ENCODE measurements at regions not wholly inside any gene's neighbourhood (a gene's known extent, or its start where the extent isn't known, plus 50 kb on each side); places are given as distances from the start of the nearest gene placed in this dataset.
A peak's percentile ranks its signal among the peaks of the same experiment; 100 is the strongest.

- no peak for DNase-seq
Measured at GRCh38 chr1:219387211-219387610, 213.5 kb downstream of the LYPLAL1 start.

GRCh38 chr1:219385787-219386427 lies 212.2 kb downstream of the LYPLAL1 start:
- peak; percentile 4 for DNase-seq

GRCh38 chr1:219383281-219383680 lies 209.6 kb downstream of the LYPLAL1 start:
- DNase-seq: no peak

- DNase-seq: no peak
Measured at GRCh38 chr1:219381396-219381795, 207.7 kb downstream of the LYPLAL1 start.

GRCh38 chr1:219380463-219380862 lies 206.8 kb downstream of the LYPLAL1 start:
- DNase-seq: no peak

GRCh38 chr1:219379691-219380090 lies 206.0 kb downstream of the LYPLAL1 start:
- DNase-seq: no peak

DNA sequence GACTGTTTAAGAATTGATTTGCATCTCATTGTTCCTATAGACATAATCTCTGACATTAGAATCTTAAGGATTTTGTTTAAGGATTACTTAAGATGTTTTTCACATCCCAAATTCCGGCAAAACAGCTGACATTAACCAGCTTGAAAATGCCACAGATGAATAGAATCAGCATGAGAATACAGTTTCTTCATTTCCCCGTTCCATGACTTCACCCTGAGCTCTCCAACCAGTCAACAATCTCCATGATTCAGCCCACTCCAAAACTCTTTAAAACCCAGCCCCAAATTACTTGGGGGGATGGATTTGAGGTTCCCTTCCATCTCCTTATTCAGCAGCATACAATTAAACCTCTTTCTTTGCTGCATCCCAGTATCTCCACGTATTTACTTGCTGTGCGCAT lies 201.0 kb downstream of the LYPLAL1 start:
- DNase-seq: no peak

DNA sequence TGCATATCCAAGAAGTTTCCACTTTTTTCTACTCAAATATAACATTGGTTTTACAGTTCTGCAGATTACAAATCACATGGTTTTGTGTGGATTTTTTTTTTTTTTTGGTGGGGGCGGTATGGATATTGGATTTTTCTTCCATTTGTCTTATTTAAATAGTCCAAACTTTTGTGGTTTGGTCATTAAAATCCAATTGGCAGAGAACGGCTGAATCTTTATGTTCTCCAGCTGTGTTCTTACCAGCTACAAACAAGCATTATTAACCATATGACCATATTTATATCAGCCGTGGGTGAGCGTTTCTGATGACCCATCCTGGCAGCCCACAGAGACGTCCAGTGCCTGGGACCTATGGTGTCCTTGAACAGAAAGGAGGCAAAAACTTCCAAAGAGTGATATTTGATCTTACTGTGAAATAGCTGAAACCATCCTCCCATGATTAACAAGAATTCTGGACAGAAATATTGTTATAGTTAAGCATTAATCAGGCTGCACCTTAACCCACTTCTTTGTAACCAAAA lies 200.4 kb downstream of the LYPLAL1 start:
- no peak for DNase-seq

DNA sequence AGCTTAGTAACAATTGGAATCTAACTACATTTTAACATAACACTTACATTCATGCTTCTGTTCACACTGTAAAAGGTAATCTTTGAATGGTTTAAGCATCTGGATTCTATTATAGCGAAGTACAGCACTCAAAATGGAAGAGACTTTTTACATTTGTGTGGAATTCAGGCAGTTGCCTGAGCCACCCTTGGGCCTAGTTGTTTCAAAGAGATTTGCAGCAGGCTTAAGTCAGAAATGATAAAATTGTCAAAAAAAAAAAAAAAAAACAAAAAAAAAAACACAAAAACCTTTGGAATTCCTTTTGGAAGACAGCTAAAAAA lies 199.9 kb downstream of the LYPLAL1 start:
- DNase-seq: no peak

DNA sequence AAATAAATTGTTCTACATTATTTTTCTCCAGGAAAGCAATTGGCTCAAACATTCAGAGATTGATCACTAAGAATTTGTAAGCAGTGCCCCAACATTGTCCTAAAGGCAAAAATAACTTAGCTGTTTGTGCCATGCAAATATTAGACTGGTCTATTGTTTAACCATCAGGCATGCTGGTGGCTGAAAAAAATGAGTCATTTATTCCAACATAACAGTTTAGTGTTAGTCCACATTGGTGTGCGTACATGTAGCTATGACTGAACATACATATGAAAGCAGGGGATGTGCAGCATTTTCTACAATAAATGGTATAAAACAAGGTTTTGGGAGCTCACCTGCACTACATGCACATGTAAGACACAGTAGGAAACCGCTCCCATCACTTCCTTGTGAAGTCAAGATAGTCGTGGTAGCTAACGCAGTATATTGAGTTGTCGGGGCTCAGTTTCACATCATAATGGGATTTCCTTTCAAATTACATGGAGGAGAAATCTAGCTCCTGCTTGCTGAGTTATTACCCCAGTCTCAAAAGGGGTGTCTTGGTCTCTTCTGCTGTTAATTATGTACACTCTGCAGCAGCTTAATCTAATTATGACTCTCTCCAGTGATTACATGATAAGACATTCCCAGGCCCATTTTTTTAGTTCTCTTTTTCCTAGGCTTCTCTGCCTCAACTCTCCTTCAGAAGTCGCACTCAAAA lies 199.4 kb downstream of the LYPLAL1 start:
- DNase-seq: no peak

DNA sequence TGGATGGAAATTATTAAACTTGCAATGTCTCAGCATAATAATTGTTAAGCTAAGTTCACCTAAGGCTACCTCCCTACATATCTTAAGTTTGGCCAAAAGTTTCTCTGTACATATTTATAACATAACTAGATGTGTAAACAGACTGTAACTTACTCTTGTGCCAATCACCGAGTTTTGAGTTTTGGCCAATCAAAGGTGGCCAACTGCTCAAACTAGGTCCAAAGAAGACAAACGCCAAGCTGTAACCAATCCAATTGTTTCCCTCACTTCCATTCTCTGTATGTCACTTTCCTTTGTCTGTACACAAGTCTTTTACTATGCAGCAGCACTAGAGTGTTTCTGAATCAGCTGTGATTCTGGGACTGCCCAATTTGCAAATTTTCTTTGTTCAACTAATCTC lies 197.8 kb downstream of the LYPLAL1 start:
- DNase-seq: no peak

DNA sequence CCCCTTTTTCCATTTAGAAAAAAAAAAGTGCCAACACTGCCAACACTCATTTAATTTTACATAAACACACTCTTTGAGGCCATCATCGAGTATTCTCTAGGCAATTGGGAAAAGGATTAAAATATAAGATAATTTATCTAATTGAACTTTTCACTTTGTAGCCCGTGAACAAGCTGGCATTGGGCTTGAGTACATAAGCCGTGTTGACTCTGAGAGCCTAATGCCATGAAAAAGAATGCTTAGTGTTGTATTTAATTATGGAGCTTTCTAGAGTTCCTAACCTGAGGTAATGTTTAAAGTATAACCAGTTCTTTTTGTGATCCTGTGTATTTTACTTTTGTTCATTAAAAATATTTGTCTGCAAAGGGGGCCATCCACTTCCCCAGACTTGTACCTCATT lies 193.8 kb downstream of the LYPLAL1 start:
- DNase-seq: no peak

DNA sequence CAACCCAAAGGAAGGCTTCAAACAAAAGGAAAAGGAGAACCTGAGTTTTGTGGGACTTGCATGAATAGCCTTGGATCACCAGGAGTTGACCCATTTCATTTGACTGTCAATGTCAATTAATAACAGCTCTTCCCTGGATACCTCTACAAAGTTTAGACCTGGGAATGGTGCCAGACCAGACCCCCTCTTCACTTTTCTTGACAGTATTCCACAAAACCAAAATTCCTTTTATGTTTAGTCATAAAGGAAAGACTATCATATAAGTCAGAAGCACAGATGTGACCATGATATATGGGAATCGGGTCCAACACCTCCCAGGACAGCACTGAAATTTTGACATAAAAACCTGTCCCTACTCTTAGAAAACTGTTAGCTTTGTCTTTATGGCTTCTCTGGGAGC lies 191.8 kb downstream of the LYPLAL1 start:
- DNase-seq: no peak

DNA sequence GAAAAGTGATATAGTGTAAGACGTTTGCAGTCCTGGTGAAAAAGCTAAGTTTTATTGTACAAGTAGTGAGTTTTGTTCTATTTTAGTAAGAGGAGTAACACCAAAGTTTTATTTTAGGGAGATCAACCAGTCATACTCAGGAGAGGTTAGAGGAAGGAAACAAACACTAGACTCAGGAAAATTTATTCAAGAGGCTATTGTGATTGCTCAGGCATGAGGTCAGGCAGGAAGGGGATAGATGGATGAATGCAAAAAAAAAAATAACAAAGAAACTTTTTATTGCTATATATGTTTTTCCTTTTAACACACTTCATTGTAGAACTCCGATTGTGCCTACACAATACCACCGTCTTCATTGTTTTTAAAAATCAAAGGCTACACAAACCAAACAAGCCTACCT lies 189.0 kb downstream of the LYPLAL1 start:
- DNase-seq: no peak

- no peak for DNase-seq
Measured at GRCh38 chr1:219359126-219359525, 185.4 kb downstream of the LYPLAL1 start.

DNA sequence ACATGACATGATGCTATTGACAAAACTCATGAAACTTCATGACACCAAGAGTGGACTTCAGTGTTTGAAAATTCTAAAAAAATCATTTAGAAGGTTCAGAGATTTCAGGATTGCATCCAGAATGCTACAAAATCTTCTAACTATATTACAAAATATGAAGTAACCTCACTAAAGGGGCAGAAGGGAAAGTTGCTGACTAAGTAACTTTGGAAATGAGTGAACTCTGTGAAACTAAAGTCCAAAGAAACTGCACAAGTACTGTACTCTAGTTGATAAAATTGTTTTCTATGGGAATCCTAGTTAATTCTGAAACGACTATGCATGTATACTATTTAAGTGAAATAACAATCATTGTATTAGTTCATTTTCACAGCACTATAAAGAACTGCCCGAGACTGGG lies 184.4 kb downstream of the LYPLAL1 start:
- no peak for DNase-seq

- DNase-seq: no peak
Measured at GRCh38 chr1:219354962-219355361, 181.3 kb downstream of the LYPLAL1 start.

- DNase-seq: no peak
Measured at GRCh38 chr1:219352961-219353651, 179.4 kb downstream of the LYPLAL1 start.

DNA sequence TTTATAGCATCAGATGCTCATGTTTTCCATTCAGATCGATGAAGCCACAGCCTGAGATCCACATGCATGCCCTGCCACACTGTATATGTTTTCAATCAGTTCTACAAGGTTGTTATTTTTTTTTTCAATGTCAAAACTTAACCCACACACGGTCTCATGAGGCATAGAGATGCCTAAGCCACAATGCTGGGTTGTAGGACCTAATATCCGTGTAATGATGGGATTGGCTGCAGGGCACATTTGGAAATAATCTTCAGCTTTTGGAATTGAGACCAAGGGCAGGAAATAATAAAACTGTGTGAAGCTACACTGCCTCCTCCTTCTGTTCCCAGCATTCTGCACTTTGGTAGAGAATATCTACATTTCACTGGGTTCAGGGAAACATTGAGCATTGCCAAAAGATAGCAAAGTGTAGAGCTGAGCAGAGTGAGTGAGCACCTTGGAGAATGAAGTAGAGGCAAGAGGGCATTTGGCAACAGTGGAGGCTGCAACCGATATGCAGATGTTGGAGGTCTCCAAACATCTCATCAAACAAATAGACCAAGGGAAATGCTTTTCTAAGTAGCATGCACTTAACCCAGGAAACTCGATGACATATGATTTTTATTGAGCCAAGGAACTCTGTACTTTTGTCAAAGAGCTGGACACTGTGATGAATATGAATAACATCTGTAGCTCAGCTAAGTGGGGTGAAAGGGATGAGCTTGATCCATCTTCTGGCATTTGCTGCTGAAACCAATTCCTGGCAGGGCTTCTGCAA lies 176.7 kb downstream of the LYPLAL1 start:
- DNase-seq: no peak

DNA sequence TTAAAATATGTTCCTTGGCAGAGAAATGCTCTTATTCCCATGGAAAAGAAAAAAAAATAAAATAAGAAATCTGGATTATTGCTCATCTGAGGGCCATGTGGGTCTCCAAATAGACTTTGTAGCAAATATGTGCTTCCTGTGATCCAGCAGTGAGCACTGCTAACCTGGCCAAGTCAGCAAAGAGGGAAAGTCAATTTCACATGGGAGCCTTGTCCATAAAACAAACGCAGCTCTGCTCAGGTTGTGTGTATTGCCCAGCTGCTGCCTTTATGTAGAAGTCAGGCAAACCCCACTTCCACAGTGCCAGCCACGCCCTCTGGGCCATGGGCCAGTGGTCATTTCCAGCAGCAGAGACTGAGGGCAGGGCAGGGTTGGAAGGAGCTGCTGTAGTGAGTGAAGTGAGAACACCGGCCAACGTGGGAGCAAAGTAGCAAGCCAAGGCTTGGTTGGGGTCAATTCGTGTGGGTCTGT lies 174.3 kb downstream of the LYPLAL1 start:
- no peak for DNase-seq

DNA sequence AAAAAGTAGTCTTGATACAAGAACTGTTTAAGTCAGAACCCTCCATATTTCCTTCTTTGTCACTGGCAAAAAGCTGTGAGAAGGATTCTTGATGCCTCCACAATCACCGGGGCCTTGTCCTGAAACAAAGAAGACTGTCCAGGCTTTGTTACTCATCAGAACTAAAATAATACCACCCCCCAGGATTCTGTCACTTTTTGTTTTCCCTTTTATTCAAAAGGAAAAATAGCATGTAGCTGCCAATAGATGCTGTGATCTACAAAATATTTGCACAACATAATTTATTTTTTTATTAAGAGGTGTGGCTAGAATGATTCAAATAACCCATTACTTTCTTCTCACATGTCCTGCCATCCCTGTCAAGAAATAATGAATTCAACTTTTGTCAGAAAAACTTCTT lies 173.7 kb downstream of the LYPLAL1 start:
- no peak for DNase-seq

DNA sequence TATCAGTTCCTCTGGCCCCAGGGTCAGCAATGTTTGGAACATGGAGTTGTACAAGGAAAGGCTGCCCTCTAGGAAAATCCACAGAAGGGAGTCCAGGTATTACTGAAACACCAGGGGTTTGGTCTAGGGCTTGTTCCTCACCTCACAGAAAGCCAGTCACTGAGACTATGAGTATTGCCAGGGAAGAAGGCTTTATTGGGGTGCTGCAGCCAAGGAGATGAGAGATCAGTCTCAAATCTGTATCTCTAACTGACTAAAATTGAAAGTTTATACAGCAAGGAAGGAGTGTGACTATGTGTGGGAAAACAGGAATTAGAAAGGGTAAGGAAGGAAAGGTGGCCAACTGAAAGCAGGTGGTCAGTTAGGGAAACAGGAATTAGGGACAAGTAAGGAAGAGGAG lies 172.3 kb downstream of the LYPLAL1 start:
- no peak for DNase-seq

DNA sequence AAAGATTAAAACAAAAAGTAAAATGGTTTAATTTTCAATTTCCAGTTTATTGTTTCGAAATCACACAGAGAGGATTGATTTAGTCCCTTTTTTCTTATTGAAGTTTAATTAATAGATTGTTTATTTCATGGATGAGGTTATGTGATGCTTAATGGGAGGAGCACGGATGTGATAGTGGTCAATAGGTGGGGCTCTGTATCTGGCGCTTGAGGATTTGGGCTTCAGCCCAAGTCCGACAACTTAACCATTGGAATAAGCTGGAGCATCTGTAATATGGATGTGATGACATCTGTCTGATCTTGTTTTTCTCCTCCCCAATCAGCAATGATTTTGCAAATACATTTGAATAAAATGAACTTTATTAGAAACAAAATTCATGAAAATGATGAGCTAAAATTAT lies 169.2 kb downstream of the LYPLAL1 start:
- DNase-seq: no peak
